Kidney (tissue), 13 donors: ENCODE measurements at regions not wholly inside any gene's neighbourhood (a gene's known extent, or its start where the extent isn't known, plus 50 kb on each side); places are given as distances from the start of the nearest gene placed in this dataset.

ENCODE experiments used
- DNase-seq, 5 donors: peaks; one replicate each; pipeline ENCODE4 v3.0.0-alpha.2; 2013 to 2020
- FAIRE-seq: peaks from 2 replicates; lab custom pipeline; 2012; peaks lifted over from hg19 to GRCh38; lab: Jason Lieb, UNC
- H3K27ac ChIP-seq, 2 donors: one replicate each; pipeline ENCODE4 v1.7.0; 2013; ENCODE audit warnings: low read depth in 2 of 2, low read length in 2 of 2, inconsistent platforms in 1 of 2
- H3K27me3 ChIP-seq: one replicate; pipeline ENCODE4 v1.7.1; 2013; ENCODE audit warnings: low read length, inconsistent platforms; ENCODE audit not compliant: control insufficient read depth, insufficient read depth
- H3K36me3 ChIP-seq, 3 donors: one replicate each; pipeline versions ENCODE4 v1.7.0 to v1.7.1; 2013; ENCODE audit warnings: low read length in 3 of 3, control low read depth in 1 of 3, inconsistent platforms in 1 of 3; ENCODE audit not compliant: insufficient read depth in 3 of 3, control insufficient read depth in 2 of 3
- H3K4me1 ChIP-seq, 3 donors: one replicate each; pipeline versions ENCODE4 v1.7.0 to v1.7.1; 2013; ENCODE audit warnings: low read length in 3 of 3, inconsistent platforms in 1 of 3, low read depth in 1 of 3; ENCODE audit not compliant: control insufficient read depth in 2 of 3, insufficient read depth in 2 of 3
- H3K4me3 ChIP-seq, 3 donors: one replicate each; pipeline versions ENCODE4 v1.7.0 to v1.8.1; 2013; ENCODE audit warnings: low read length in 3 of 3, control low read depth in 1 of 3, inconsistent platforms in 1 of 3
- H3K9ac ChIP-seq, 3 donors: one replicate each; pipeline versions ENCODE4 v1.7.0 to v1.7.1; 2013; ENCODE audit warnings: low read length in 3 of 3, control low read depth in 1 of 3, inconsistent platforms in 1 of 3
- H3K9me3 ChIP-seq, 3 donors: one replicate each; pipeline versions ENCODE4 v1.7.0 to v1.7.1; 2013; ENCODE audit warnings: low read length in 3 of 3, control low read depth in 1 of 3, inconsistent platforms in 1 of 3; ENCODE audit not compliant: control insufficient read depth in 2 of 3, insufficient read depth in 1 of 3
- intact Hi-C: fragments of 100-400 bp; cut with DNase I; formaldehyde crosslinking; loops from one replicate; pipeline ENCODE4 v1.11.1; 2022
- TF ChIP-seq, protein P1 (sequence below): IDR thresholded peaks from 3 replicates; pipeline ENCODE4 v1.5.1; 2012; ENCODE audit warnings: mild to moderate bottlenecking, moderate library complexity, borderline replicate concordance; ENCODE audit not compliant: insufficient read depth; ENCODE audit errors: extremely low read depth
- donor health status: control.
- donor health status: control.
- donor health status: control.
- donor health status: control.
- donor health status: control.
- donor health status: DM: yes; HTN: yes; CAD: no.
- donor health status: Normal renal cell carcinoma (clear cell type).

- DNase-seq, result no peak
- H3K27ac ChIP-seq, result no peak overlapping the region
- H3K27me3 ChIP-seq, result no peaks in the 10 kb centered on the region
- no peaks in the 10 kb centered on the region for H3K36me3 ChIP-seq
- no peak overlapping the region for H3K9ac ChIP-seq
- intact Hi-C loops, result no loop called here
- FAIRE-seq, result no peak
- no peaks in the 10 kb centered on the region for H3K4me1 ChIP-seq
- TF ChIP-seq, protein P1, sequence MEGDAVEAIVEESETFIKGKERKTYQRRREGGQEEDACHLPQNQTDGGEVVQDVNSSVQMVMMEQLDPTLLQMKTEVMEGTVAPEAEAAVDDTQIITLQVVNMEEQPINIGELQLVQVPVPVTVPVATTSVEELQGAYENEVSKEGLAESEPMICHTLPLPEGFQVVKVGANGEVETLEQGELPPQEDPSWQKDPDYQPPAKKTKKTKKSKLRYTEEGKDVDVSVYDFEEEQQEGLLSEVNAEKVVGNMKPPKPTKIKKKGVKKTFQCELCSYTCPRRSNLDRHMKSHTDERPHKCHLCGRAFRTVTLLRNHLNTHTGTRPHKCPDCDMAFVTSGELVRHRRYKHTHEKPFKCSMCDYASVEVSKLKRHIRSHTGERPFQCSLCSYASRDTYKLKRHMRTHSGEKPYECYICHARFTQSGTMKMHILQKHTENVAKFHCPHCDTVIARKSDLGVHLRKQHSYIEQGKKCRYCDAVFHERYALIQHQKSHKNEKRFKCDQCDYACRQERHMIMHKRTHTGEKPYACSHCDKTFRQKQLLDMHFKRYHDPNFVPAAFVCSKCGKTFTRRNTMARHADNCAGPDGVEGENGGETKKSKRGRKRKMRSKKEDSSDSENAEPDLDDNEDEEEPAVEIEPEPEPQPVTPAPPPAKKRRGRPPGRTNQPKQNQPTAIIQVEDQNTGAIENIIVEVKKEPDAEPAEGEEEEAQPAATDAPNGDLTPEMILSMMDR, result no peak
- no peak overlapping the region for H3K4me3 ChIP-seq
- H3K9me3 ChIP-seq, result no peaks in the 10 kb centered on the region
Measured at GRCh38 chr13:86185107-86185506, 385.9 kb upstream of the SLITRK6 start.

- DNase-seq, result peak in 1 of 5 donors; percentile 1
Measured at GRCh38 chr13:86174622-86175021, 375.4 kb upstream of the SLITRK6 start.

GRCh38 chr13:86172961-86173360, 373.7 kb upstream of the SLITRK6 start:
- Histone ChIP-seq H3K4me1 (no peaks in the 10 kb centered on the region), H3K27ac (no peak overlapping the region), H3K9me3 (no peaks in the 10 kb centered on the region), H3K4me3 (no peak overlapping the region), H3K36me3 (no peaks in the 10 kb centered on the region), H3K27me3 (no peaks in the 10 kb centered on the region), H3K9ac (no peak overlapping the region)
- TF ChIP-seq, protein P1, result no peak
- no peak for DNase-seq
- no peak for FAIRE-seq
- intact Hi-C loops, result no loop called here

More at GRCh38 chr13:86174622-86175021, 375.4 kb upstream of the SLITRK6 start:
- Histone ChIP-seq H3K27me3 (no peaks in the 10 kb centered on the region), H3K27ac (no peak overlapping the region), H3K4me3 (no peak overlapping the region), H3K9me3 (no peaks in the 10 kb centered on the region), H3K4me1 (no peaks in the 10 kb centered on the region), H3K36me3 (no peaks in the 10 kb centered on the region), H3K9ac (no peak overlapping the region)
- TF ChIP-seq, protein P1, result peak; percentile 8
- intact Hi-C loops, result no loop called here
- no peak for FAIRE-seq

- Histone ChIP-seq H3K9ac (no peak overlapping the region), H3K4me3 (no peak overlapping the region), H3K27me3 (no peaks in the 10 kb centered on the region), H3K27ac (no peak overlapping the region), H3K36me3 (no peaks in the 10 kb centered on the region), H3K9me3 (no peaks in the 10 kb centered on the region), H3K4me1 (no peaks in the 10 kb centered on the region)
- intact Hi-C loops, result no loop called here
- DNase-seq (no peak), FAIRE-seq (no peak)
- TF ChIP-seq, protein P1, result no peak
Measured at GRCh38 chr13:86161257-86161656, 362.0 kb upstream of the SLITRK6 start.
